Fibroblast of skin of scalp (primary cell): ENCODE measurements at regions not wholly inside any gene's neighbourhood (a gene's known extent, or its start where the extent isn't known, plus 50 kb on each side); places are given as distances from the start of the nearest gene placed in this dataset.

Source experiments
- DNase-seq: peaks from one replicate; pipeline ENCODE4 v3.0.0-alpha.2; 2013

GRCh38 chr6:18674346-18674745 is 287.2 kb downstream of the RNF144B start:
- DNase-seq = no peak

- DNase-seq = no peak
These were observed 288.7 kb downstream of the RNF144B start for GRCh38 chr6:18675881-18676280.

GRCh38 chr6:18676548-18676947 is 289.4 kb downstream of the RNF144B start:
- no peak for DNase-seq

GRCh38 chr6:18680842-18681241 is 293.7 kb downstream of the RNF144B start:
- DNase-seq = no peak

- no peak for DNase-seq
These were observed 294.8 kb downstream of the RNF144B start for GRCh38 chr6:18681832-18682503.

- no peak for DNase-seq
These were observed 297.2 kb downstream of the RNF144B start for GRCh38 chr6:18684343-18684742.

- DNase-seq = no peak
These were observed 306.0 kb downstream of the RNF144B start for GRCh38 chr6:18692929-18693685.

GRCh38 chr6:18693881-18694280 is 306.7 kb downstream of the RNF144B start:
- DNase-seq = no peak

- DNase-seq = no peak
These were observed 316.4 kb downstream of the RNF144B start for GRCh38 chr6:18703546-18703945.

- DNase-seq = no peak
These were observed 320.7 kb downstream of the RNF144B start for GRCh38 chr6:18707714-18708439.

GRCh38 chr6:18712595-18712994 is 325.4 kb downstream of the RNF144B start:
- no peak for DNase-seq

- no peak for DNase-seq
These were observed 332.9 kb downstream of the RNF144B start for GRCh38 chr6:18720075-18720474.

GRCh38 chr6:18724056-18724455 is 336.9 kb downstream of the RNF144B start:
- DNase-seq = no peak

GRCh38 chr6:18725449-18725848 is 338.3 kb downstream of the RNF144B start:
- DNase-seq = no peak

- DNase-seq = no peak
These were observed 346.9 kb downstream of the RNF144B start for GRCh38 chr6:18733921-18734550.

- no peak for DNase-seq
These were observed 354.6 kb downstream of the RNF144B start for GRCh38 chr6:18741741-18742140.

- DNase-seq = no peak
These were observed 355.3 kb downstream of the RNF144B start for GRCh38 chr6:18742406-18742805.

GRCh38 chr6:18746727-18747126 is 359.6 kb downstream of the RNF144B start:
- no peak for DNase-seq

- no peak for DNase-seq
These were observed 361.2 kb downstream of the RNF144B start for GRCh38 chr6:18748314-18748713.

GRCh38 chr6:18752278-18753068 is 365.3 kb downstream of the RNF144B start:
- no peak for DNase-seq

GRCh38 chr6:18753076-18753475 is 365.9 kb downstream of the RNF144B start:
- no peak for DNase-seq

- no peak for DNase-seq
These were observed 375.9 kb downstream of the RNF144B start for GRCh38 chr6:18763086-18763485.
